ENCODE measurements at regions not wholly inside any gene's neighbourhood (a gene's known extent, or its start where the extent isn't known, plus 50 kb on each side); places are given as distances from the start of the nearest gene placed in this dataset.

DNA sequence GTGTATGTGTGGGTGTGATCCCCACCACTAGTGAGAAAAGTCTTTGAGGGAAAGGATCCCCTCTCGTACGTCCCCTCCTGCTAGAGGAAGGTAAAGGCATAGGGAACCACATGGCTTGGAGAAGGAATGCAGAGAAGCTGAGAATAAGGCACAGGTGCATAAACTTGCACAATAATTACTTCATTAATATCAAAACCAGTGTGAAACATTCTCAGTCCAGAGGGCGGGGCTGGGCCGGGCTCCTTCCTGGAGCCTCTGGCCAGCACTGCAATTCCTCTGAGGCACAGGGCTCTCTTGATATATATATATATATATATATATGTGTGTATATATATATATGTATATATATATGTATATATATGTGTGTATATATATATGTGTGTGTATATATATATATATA lies 162.6 kb downstream of the TSEN15 start:
- TF ChIP-seq, protein P1, sequence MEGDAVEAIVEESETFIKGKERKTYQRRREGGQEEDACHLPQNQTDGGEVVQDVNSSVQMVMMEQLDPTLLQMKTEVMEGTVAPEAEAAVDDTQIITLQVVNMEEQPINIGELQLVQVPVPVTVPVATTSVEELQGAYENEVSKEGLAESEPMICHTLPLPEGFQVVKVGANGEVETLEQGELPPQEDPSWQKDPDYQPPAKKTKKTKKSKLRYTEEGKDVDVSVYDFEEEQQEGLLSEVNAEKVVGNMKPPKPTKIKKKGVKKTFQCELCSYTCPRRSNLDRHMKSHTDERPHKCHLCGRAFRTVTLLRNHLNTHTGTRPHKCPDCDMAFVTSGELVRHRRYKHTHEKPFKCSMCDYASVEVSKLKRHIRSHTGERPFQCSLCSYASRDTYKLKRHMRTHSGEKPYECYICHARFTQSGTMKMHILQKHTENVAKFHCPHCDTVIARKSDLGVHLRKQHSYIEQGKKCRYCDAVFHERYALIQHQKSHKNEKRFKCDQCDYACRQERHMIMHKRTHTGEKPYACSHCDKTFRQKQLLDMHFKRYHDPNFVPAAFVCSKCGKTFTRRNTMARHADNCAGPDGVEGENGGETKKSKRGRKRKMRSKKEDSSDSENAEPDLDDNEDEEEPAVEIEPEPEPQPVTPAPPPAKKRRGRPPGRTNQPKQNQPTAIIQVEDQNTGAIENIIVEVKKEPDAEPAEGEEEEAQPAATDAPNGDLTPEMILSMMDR (IDR thresholded peaks at IDR 0.05; ENCODE audit: poor library complexity): no peak
- no peak for TF ChIP-seq EZH2 (IDR thresholded peaks at IDR 0.05; ENCODE audit: borderline replicate concordance)

Data from hepatocyte (in vitro differentiated cells).